Endothelial cell of umbilical vein (primary cell): ENCODE measurements at regions not wholly inside any gene's neighbourhood (a gene's known extent, or its start where the extent isn't known, plus 50 kb on each side); places are given as distances from the start of the nearest gene placed in this dataset.

ENCODE experiments used
- BruUV-seq: library from RNA; stranded (reverse); fragments of 400-500 nt; replicated peaks from 2 replicates; lab custom pipeline; 2021; lab: Mats Ljungman, UMichigan
- CTCF ChIA-PET: fragments of 300-600, 350-600 bp; sonication (Branson Sonifier 250); formaldehyde crosslinking; loops from one replicate; lab custom pipeline; 2021; ENCODE audit warnings: antibody characterized with exemption, inconsistent platforms; lab: Charles Lee
- POLR2A ChIA-PET: fragments of 300-600, 350-600 bp; sonication (Branson Sonifier 250); formaldehyde crosslinking; loops from one replicate; lab custom pipeline; 2021; ENCODE audit warnings: antibody characterized with exemption, inconsistent platforms; lab: Charles Lee
- DNase-seq: peaks from one replicate; pipeline ENCODE4 v3.0.0-alpha.2; 2011; ENCODE audit warnings: low read depth, low spot score
- FAIRE-seq: peaks from 2 replicates; lab custom pipeline; 2011; peaks lifted over from hg19 to GRCh38; lab: Jason Lieb, UNC
- H2AFZ ChIP-seq: 2 replicates; pipeline ENCODE4 v1.6.0; 2012; ENCODE audit warnings: low read depth, low read length, control low read depth, inconsistent platforms
- H3K27ac ChIP-seq: 2 replicates; pipeline ENCODE4 v1.5.1; 2011; ENCODE audit warnings: low read depth, mild to moderate bottlenecking, control low read depth, low read length, moderate library complexity; ENCODE audit not compliant: insufficient read depth
- H3K27me3 ChIP-seq, 2 experiments: 2 replicates each; pipeline versions ENCODE4 v1.6.0 to v1.6.1; 2011; ENCODE audit warnings: low read length in 2 of 2, mixed read lengths in 1 of 2; ENCODE audit not compliant: control insufficient read depth in 2 of 2, insufficient read depth in 2 of 2
- H3K36me3 ChIP-seq, 2 experiments: 2 replicates in 1 of 2; 3 replicates in 1 of 2; pipeline ENCODE4 v1.5.1; 2011; ENCODE audit warnings: low read length in 2 of 2, mild to moderate bottlenecking in 1 of 2, moderate library complexity in 1 of 2; ENCODE audit not compliant: control insufficient read depth in 2 of 2, insufficient read depth in 2 of 2; ENCODE audit errors: extremely low read depth in 1 of 2
- H3K4me1 ChIP-seq: 3 replicates; pipeline ENCODE4 v1.5.1; 2011; ENCODE audit warnings: mild to moderate bottlenecking, low read length; ENCODE audit not compliant: control insufficient read depth, insufficient read depth; ENCODE audit errors: extremely low read depth
- H3K4me2 ChIP-seq: 2 replicates; pipeline ENCODE4 v1.6.1; 2011; ENCODE audit warnings: low read length, control low read depth, mixed read lengths; ENCODE audit not compliant: insufficient read depth
- H3K4me3 ChIP-seq, 3 experiments: fragments of 200-600 bp in 1 of 3; sonication (generic), shearing (Covaris generic) in 1 of 3; replicated peaks in 1 of 3; 2 replicates each; pipeline ENCODE4 v1.5.1; 2011 to 2016; ENCODE audit warnings: control low read depth in 3 of 3, low read length in 3 of 3, mild to moderate bottlenecking in 2 of 3, inconsistent platforms in 1 of 3, low read depth in 1 of 3, moderate library complexity in 1 of 3; ENCODE audit not compliant: insufficient read depth in 1 of 3
- H3K79me2 ChIP-seq: 2 replicates; pipeline ENCODE4 v1.6.0; 2012; ENCODE audit warnings: low read length, inconsistent platforms; ENCODE audit not compliant: control insufficient read depth, insufficient read depth
- H3K9ac ChIP-seq: replicated peaks from 2 replicates; pipeline ENCODE3; 2011; ENCODE audit warnings: low read length, control low read depth; ENCODE audit not compliant: insufficient read depth; ENCODE audit errors: extremely low read depth
- H3K9me1 ChIP-seq: replicated peaks from 3 replicates; pipeline ENCODE4 v1.6.0; 2011; ENCODE audit warnings: mild to moderate bottlenecking, low read length; ENCODE audit not compliant: control insufficient read depth, insufficient read depth; ENCODE audit errors: extremely low read depth
- H3K9me3 ChIP-seq: replicated peaks from 2 replicates; pipeline ENCODE4 v1.5.1; 2012; ENCODE audit warnings: low read length, inconsistent platforms; ENCODE audit not compliant: control insufficient read depth, insufficient read depth
- H4K20me1 ChIP-seq: replicated peaks from 2 replicates; pipeline ENCODE3; 2011; ENCODE audit warnings: mild to moderate bottlenecking, low read length; ENCODE audit not compliant: control insufficient read depth, insufficient read depth; ENCODE audit errors: extremely low read depth
- CTCF ChIP-seq, 2 donors: IDR thresholded peaks; 1 replicate in 1 of 2; 2 replicates in 1 of 2; pipeline ENCODE4 v1.5.1; 2011; ENCODE audit warnings: low read length in 2 of 2, mild to moderate bottlenecking in 2 of 2, moderate library complexity in 2 of 2, control low read depth in 1 of 2, inconsistent platforms in 1 of 2, low read depth in 1 of 2; ENCODE audit not compliant: insufficient read depth in 1 of 2; ENCODE audit errors: extremely low read depth in 1 of 2
- FOS ChIP-seq: IDR thresholded peaks from 2 replicates; pipeline ENCODE4 v1.6.1; 2011; ENCODE audit warnings: mild to moderate bottlenecking, low read length, moderate library complexity, borderline replicate concordance; ENCODE audit not compliant: insufficient read depth
- GATA2 ChIP-seq: IDR thresholded peaks from 2 replicates; pipeline ENCODE4 v1.7.0; 2011; ENCODE audit warnings: low read depth, mild to moderate bottlenecking, moderate library complexity, mixed read lengths, low read length; ENCODE audit not compliant: insufficient read length, insufficient read depth
- MAX ChIP-seq: IDR thresholded peaks from 2 replicates; pipeline ENCODE4 v1.6.1; 2011; ENCODE audit not compliant: insufficient read depth, insufficient read length
- POLR2A ChIP-seq: IDR thresholded peaks from 2 replicates; pipeline ENCODE4 v1.6.1; 2012; ENCODE audit warnings: low read depth, mild to moderate bottlenecking, control low read depth, low read length
- POLR2AphosphoS5 ChIP-seq: IDR thresholded peaks from 2 replicates; pipeline ENCODE4 v1.6.1; 2012; ENCODE audit warnings: low read depth, mild to moderate bottlenecking, control low read depth, low read length, moderate library complexity; ENCODE audit not compliant: insufficient read depth
- dilution Hi-C: fragments of 300-500 bp; cut with MboI; formaldehyde crosslinking; loops from one replicate; pipeline ENCODE4 v1.15.0; 2019; ENCODE audit warnings: low sequenced_read_pairs; ENCODE audit not compliant: extremely low pct_ligation_motif_present
- intact Hi-C: fragments of 100-400 bp; cut with micrococcal nuclease; formaldehyde crosslinking; loops from one replicate; pipeline ENCODE4 v1.10.0; 2022

- dilution Hi-C loops: no loop called here
- no peak for DNase-seq
- POLR2A ChIA-PET: no interaction called here
- CTCF ChIA-PET: no interaction called here
- TF ChIP-seq CTCF (IDR thresholded peaks at IDR 0.05; ENCODE audit: extremely low read depth in 1 of 2, insufficient read depth in 1 of 2, low read depth in 1 of 2, low read length in 2 of 2): no peak
- no peak for TF ChIP-seq MAX
- TF ChIP-seq FOS: no peak
- no peak for TF ChIP-seq POLR2A
- TF ChIP-seq GATA2: no peak
- TF ChIP-seq POLR2AphosphoS5: no peak
- no peaks in the 10 kb centered on the region for H3K4me1 ChIP-seq
- H3K27ac ChIP-seq: no peak overlapping the region
- no peaks in the 10 kb centered on the region for H3K9me3 ChIP-seq
- no peaks in the 10 kb centered on the region for H3K79me2 ChIP-seq
- no peaks in the 10 kb centered on the region for H3K27me3 ChIP-seq
- intact Hi-C loops: no loop called here
- BruUV-seq: no TSS peak
- H3K9me1 ChIP-seq: no peaks in the 10 kb centered on the region
- H3K4me2 ChIP-seq: no peak overlapping the region
- H3K9ac ChIP-seq: no peak overlapping the region
- H2AFZ ChIP-seq: no peak overlapping the region
- H3K4me3 ChIP-seq: no peak overlapping the region
- no peaks in the 10 kb centered on the region for H3K36me3 ChIP-seq
- no peaks in the 10 kb centered on the region for H4K20me1 ChIP-seq
- no peak for FAIRE-seq
Measured at GRCh38 chr7:108985037-108985436, 415.4 kb downstream of the DNAJB9 start.

- no peak for FAIRE-seq
- Histone ChIP-seq H2AFZ (no peak overlapping the region), H3K4me3 (no peak overlapping the region), H3K9ac (no peak overlapping the region), H3K4me2 (no peak overlapping the region), H3K9me3 (no peaks in the 10 kb centered on the region), H3K27ac (no peak overlapping the region), H3K4me1 (no peaks in the 10 kb centered on the region), H3K79me2 (no peaks in the 10 kb centered on the region), H4K20me1 (no peaks in the 10 kb centered on the region), H3K36me3 (no peaks in the 10 kb centered on the region), H3K27me3 (no peaks in the 10 kb centered on the region), H3K9me1 (no peaks in the 10 kb centered on the region)
- dilution Hi-C loops: no loop called here
- TF ChIP-seq GATA2 (no peak), POLR2AphosphoS5 (no peak)
- BruUV-seq: no TSS peak
- intact Hi-C loops: no loop called here
- ChIA-PET CTCF (no interaction called here), POLR2A (no interaction called here)
- DNase-seq: no peak
Measured at GRCh38 chr7:108989319-108989718, 419.6 kb downstream of the DNAJB9 start.
